Gastrocnemius medialis (tissue), 4 donors: ENCODE measurements at regions not wholly inside any gene's neighbourhood (a gene's known extent, or its start where the extent isn't known, plus 50 kb on each side); places are given as distances from the start of the nearest gene placed in this dataset.

Experiments
- ATAC-seq, 2 donors: fragments of 150-250 bp; one replicate each; pipeline ENCODE4 v1.9.1; 2016
- DNase-seq, 2 donors: peaks; one replicate each; pipeline ENCODE4 v3.0.0-alpha.2; 2019
- H3K27ac ChIP-seq, 4 donors: fragments of 200-600 bp; sonication (generic); 1 replicate in 1 of 4; 2 replicates in 3 of 4; pipeline ENCODE4 v1.5.1; 2016 to 2018; ENCODE audit warnings: mild to moderate bottlenecking in 2 of 4, moderate library complexity in 1 of 4
- H3K27me3 ChIP-seq, 3 donors: fragments of 200-600 bp; sonication (generic) in 2 of 3; 1 replicate in 1 of 3; 2 replicates in 2 of 3; pipeline versions ENCODE4 v1.5.1 to v1.6.0; 2016 to 2019; ENCODE audit warnings: mild to moderate bottlenecking in 1 of 3, moderate library complexity in 1 of 3
- H3K36me3 ChIP-seq, 2 donors: fragments of 200-600 bp; sonication (generic) in 1 of 2; one replicate each; pipeline ENCODE4 v1.5.1; 2017 to 2018
- H3K4me1 ChIP-seq, 2 donors: fragments of 200-600 bp; sonication (generic) in 1 of 2; one replicate each; pipeline ENCODE4 v1.5.1; 2016 to 2017; ENCODE audit warnings: mild to moderate bottlenecking in 2 of 2
- H3K4me3 ChIP-seq, 4 donors: fragments of 200-600 bp; sonication (generic) in 3 of 4; 1 replicate in 1 of 4; 2 replicates in 3 of 4; pipeline ENCODE4 v1.5.1; 2016 to 2019; ENCODE audit warnings: mild to moderate bottlenecking in 2 of 4
- H3K9me3 ChIP-seq, 3 donors: fragments of 200-600 bp; sonication (generic) in 2 of 3; 1 replicate in 1 of 3; 2 replicates in 2 of 3; pipeline ENCODE4 v1.5.1; 2016 to 2019
- POLR2A ChIP-seq, 2 donors: fragments of 450-650 bp; IDR thresholded peaks; one replicate each; pipeline ENCODE4 v1.6.1; 2017; ENCODE audit warnings: antibody characterized with exemption in 2 of 2, mild to moderate bottlenecking in 2 of 2, moderate library complexity in 2 of 2
- in situ Hi-C, 4 donors: fragments of 200-750 bp; cut with MboI; loops; one replicate each; pipeline versions ENCODE4 v1.15.0 to v1.8.0; 2017; ENCODE audit warnings: low sequenced_read_pairs in 4 of 4
- intact Hi-C: fragments of 100-400 bp; cut with DNase I; formaldehyde crosslinking; loops from one replicate; pipeline ENCODE4 v1.15.1; 2023; ENCODE audit warnings: low total_unique reads
- TF ChIP-seq, protein P1 (sequence below), 5 experiments: fragments of 450-650 bp in 3 of 5; fragments of 200-600 bp in 2 of 5; sonication (generic) in 2 of 5; IDR thresholded peaks in 4 of 5; conservative IDR thresholded peaks in 1 of 5; 1 replicate in 4 of 5; 2 replicates in 1 of 5; pipeline ENCODE4 v1.5.1; 2016 to 2019; ENCODE audit warnings: antibody characterized with exemption in 5 of 5, mild to moderate bottlenecking in 3 of 5, moderate library complexity in 3 of 5

DNA sequence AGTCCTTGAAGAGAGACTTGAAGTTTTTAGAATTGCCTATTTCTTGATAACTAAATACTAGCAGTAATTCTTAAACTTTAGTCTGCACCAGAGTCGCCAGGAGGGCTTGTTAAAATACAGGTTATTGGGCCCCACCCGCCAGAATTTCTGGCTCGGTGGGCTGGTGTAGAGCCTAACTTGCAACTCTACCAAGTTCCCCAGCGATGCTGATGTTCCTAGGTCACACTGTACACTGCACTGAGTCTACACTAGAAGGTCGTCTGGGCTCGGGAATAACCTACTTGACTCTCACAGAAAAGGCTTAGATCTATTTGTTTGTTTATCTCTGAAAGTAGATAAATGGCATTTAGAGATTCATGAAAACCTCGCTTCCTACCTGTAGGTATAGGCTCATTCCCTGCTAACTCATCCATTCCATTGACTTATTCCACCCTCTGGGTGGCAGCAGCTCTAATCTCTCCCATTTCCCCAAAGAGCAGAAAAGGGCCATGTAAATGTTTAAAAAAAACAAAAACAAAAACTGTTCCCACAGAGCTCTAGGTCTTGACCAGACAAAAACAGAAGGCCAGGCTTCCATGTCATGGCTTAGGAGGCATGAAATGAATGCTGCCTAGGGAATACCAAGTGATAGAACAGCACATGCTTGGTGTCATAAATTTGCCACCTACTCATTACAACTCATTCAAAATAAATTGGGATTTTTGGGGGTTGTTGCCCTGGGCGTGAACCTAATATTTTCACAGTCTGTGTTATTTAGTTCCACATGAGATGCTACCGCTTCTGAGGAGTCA lies 292.1 kb downstream of the ADGB start:
- no peak overlapping the region for H3K27ac ChIP-seq
- no peaks in the 10 kb centered on the region for H3K36me3 ChIP-seq
- no peak overlapping the region for H3K4me3 ChIP-seq
- in situ Hi-C loops: no loop called here
- no peaks in the 10 kb centered on the region for H3K27me3 ChIP-seq
- no peaks in the 10 kb centered on the region for H3K9me3 ChIP-seq
- DNase-seq (no peak), ATAC-seq (no peak)
- intact Hi-C loops: no loop called here
- TF ChIP-seq POLR2A (IDR thresholded peaks at IDR 0.05): no peak
- TF ChIP-seq, protein P1, sequence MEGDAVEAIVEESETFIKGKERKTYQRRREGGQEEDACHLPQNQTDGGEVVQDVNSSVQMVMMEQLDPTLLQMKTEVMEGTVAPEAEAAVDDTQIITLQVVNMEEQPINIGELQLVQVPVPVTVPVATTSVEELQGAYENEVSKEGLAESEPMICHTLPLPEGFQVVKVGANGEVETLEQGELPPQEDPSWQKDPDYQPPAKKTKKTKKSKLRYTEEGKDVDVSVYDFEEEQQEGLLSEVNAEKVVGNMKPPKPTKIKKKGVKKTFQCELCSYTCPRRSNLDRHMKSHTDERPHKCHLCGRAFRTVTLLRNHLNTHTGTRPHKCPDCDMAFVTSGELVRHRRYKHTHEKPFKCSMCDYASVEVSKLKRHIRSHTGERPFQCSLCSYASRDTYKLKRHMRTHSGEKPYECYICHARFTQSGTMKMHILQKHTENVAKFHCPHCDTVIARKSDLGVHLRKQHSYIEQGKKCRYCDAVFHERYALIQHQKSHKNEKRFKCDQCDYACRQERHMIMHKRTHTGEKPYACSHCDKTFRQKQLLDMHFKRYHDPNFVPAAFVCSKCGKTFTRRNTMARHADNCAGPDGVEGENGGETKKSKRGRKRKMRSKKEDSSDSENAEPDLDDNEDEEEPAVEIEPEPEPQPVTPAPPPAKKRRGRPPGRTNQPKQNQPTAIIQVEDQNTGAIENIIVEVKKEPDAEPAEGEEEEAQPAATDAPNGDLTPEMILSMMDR (IDR thresholded peaks at IDR 0.05 in 4 of 5, conservative IDR thresholded peaks at IDR 0.05 in 1 of 5): no peak
- no peaks in the 10 kb centered on the region for H3K4me1 ChIP-seq

DNA sequence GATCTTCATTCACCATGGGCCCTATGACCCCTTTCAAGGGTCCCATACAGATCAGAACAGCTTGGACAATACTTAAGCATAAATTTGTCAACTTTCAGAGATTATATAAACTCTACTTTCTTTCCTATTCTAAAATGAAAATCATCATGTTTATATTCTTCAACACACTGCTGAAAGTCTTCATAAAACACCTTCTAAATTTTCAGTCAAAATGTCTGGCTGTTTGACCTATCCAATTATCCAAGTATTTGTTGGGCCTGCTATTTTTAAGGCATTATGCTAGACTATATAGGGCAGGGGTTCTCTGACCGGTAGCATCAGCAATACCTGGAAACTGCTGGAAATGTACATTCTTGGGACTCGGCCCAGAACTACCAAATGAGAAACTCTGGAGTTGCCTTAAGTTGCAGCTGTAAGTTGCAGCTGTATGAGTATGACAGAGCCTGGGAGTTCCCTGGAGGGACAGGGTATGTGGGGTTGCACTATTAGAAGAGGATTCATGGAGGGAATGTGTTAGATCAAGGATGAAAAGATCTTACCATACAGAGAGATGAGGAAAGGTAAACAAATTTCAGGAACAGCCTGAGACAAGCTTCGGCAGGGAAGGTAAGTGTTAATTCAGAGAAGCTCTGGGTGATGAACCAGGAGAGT lies 293.0 kb downstream of the ADGB start:
- H3K4me3 ChIP-seq: no peak overlapping the region
- ATAC-seq: no peak
- in situ Hi-C loops: no loop called here
- no peaks in the 10 kb centered on the region for H3K36me3 ChIP-seq
- intact Hi-C loops: no loop called here
- no peak overlapping the region for H3K27ac ChIP-seq
- no peaks in the 10 kb centered on the region for H3K9me3 ChIP-seq
- TF ChIP-seq, protein P1 (IDR thresholded peaks at IDR 0.05 in 4 of 5, conservative IDR thresholded peaks at IDR 0.05 in 1 of 5): no peak
- no peak for TF ChIP-seq POLR2A (IDR thresholded peaks at IDR 0.05)
- no peaks in the 10 kb centered on the region for H3K27me3 ChIP-seq
- no peak for DNase-seq
- no peaks in the 10 kb centered on the region for H3K4me1 ChIP-seq

DNA sequence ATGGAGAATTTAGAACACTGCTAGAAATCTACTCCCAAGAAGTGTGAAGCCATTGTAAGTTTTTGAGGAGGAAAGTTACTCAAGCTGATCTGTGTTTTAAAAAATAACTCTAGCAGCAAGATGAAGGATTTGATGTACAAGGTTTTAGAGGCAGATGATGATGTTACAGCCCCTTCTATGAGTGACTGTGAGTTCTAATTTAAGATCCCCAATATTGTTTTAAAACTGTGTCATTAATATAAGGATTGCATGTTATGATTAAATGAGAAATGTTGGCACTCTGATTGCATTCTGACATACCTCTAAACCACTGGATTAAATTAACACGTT lies 293.5 kb downstream of the ADGB start:
- H3K4me1 ChIP-seq: no peaks in the 10 kb centered on the region
- no peak overlapping the region for H3K27ac ChIP-seq
- DNase-seq (no peak), ATAC-seq (no peak)
- TF ChIP-seq POLR2A (IDR thresholded peaks at IDR 0.05): no peak
- TF ChIP-seq, protein P1 (IDR thresholded peaks at IDR 0.05 in 4 of 5, conservative IDR thresholded peaks at IDR 0.05 in 1 of 5): no peak
- intact Hi-C loops: no loop called here
- no peaks in the 10 kb centered on the region for H3K27me3 ChIP-seq
- H3K36me3 ChIP-seq: no peaks in the 10 kb centered on the region
- in situ Hi-C loops: no loop called here
- H3K4me3 ChIP-seq: no peak overlapping the region
- no peaks in the 10 kb centered on the region for H3K9me3 ChIP-seq

DNA sequence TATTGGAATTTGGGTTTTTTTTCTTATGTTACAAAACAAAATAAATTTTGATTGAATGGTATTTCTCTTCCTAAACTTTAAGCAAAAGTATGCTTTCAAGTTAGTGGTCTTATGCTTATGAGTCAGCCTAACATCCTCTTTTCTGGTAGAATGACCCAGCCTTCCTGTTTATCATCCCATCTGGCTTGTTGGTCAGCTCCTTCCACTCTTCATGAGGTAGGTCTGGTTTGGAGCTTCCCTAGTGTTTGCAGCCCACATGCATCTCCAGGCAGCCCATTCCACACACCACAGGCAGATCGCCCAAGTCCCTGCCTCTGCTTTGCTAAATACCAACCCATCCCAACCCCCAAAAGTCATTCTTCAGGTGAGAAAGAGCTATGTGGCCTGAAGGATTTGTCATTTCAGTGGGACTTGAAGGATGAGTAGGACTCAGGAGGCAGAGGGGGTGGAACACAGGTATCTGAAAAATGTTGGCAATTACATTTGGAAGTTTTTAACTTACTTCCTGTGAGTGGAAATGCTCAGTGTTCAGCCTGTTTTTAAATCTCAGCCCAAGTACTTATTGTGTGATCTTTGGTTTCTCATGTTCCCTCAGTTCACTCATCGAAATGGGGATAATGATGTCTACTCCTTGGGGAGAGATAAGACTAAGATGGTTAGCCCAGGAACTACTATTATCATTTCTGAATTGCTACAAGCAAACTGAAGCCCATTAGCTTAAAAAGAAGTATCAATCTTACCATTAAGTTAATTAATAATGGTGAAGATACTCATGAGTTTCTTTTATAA lies 294.0 kb downstream of the ADGB start:
- no peak for DNase-seq
- Histone ChIP-seq H3K36me3 (no peaks in the 10 kb centered on the region), H3K27ac (no peak overlapping the region), H3K4me1 (no peaks in the 10 kb centered on the region), H3K27me3 (no peaks in the 10 kb centered on the region), H3K4me3 (no peak overlapping the region), H3K9me3 (no peaks in the 10 kb centered on the region)
- intact Hi-C loops: no loop called here
- in situ Hi-C loops: no loop called here
- ATAC-seq: no peak
- TF ChIP-seq, protein P1 (IDR thresholded peaks at IDR 0.05 in 4 of 5, conservative IDR thresholded peaks at IDR 0.05 in 1 of 5): no peak
- no peak for TF ChIP-seq POLR2A (IDR thresholded peaks at IDR 0.05)
